ENCODE measurements at regions not wholly inside any gene's neighbourhood (a gene's known extent, or its start where the extent isn't known, plus 50 kb on each side); places are given as distances from the start of the nearest gene placed in this dataset.

- Histone ChIP-seq H3K4me2 (no peak overlapping the region), H3K9me3 (no peaks in the 10 kb centered on the region), H3K27ac (no peak overlapping the region), H3K4me3 (no peak overlapping the region), H3K4me1 (no peaks in the 10 kb centered on the region)
- DNase-seq (ENCODE audit: low read depth in 1 of 2, low spot score in 1 of 2) = no peak
- no peak for FAIRE-seq
- 56% methylated on average over 39 of the region's 39 CpGs for WGBS (ENCODE audit: missing lambda C conversion rate)
- no peak for ATAC-seq
- POLR2A ChIA-PET = no interaction called here
- TF ChIP-seq HEYL (CRISPR knock-in tag; IDR thresholded peaks at IDR 0.05) (no peak), MYC (IDR thresholded peaks at IDR 0.05; ENCODE audit: borderline replicate concordance, low read length) (no peak), USF2 (IDR thresholded peaks at IDR 0.05) (no peak), CHD2 (IDR thresholded peaks at IDR 0.05; ENCODE audit: low read length, partially characterized antibody) (no peak), CEBPB (IDR thresholded peaks at IDR 0.05) (no peak), RARB (CRISPR knock-in tag; IDR thresholded peaks at IDR 0.05) (no peak), MAZ (IDR thresholded peaks at IDR 0.05; ENCODE audit: borderline replicate concordance, low read depth, low read length) (no peak), FOSL2 (IDR thresholded peaks at IDR 0.05) (no peak), FOSL2 (CRISPR knock-in tag; IDR thresholded peaks at IDR 0.05) (no peak), MAFK (IDR thresholded peaks at IDR 0.05; ENCODE audit: partially characterized antibody) (no peak), HDAC2 (IDR thresholded peaks at IDR 0.05) (no peak), PBX3 (IDR thresholded peaks at IDR 0.05) (no peak), FOSB (CRISPR knock-in tag; IDR thresholded peaks at IDR 0.05) (no peak), ZNF302 (CRISPR knock-in tag; IDR thresholded peaks at IDR 0.05) (no peak)
- CTCF ChIA-PET = interaction anchor here (0.7 to 2.3 kb wide), 10 partner anchors 17 to 1755 kb away, joined by 3 to 18 read pairs (median 3); no protein-coding TSS in a partner anchor
Measured at GRCh38 chr20:60138256-60139220, 180.3 kb downstream of the CDH26 start.

GRCh38 chr20:60139663-60140446 is 181.6 kb downstream of the CDH26 start:
- TF ChIP-seq NFE2L2 (conservative IDR thresholded peaks at IDR 0.05; ENCODE audit: low read length) = no peak
- no peak for TF ChIP-seq PBX3 (IDR thresholded peaks at IDR 0.05)
- TF ChIP-seq ESRRA (IDR thresholded peaks at IDR 0.05; ENCODE audit: borderline replicate concordance, low read length) = no peak
- WGBS (ENCODE audit: missing lambda C conversion rate) = 36% methylated on average over 11 of the region's 11 CpGs
- no peak overlapping the region for H3K27ac ChIP-seq
- ATAC-seq (no peak), DNase-seq (ENCODE audit: low read depth in 1 of 2, low spot score in 1 of 2) (no peak), FAIRE-seq (no peak)
- H3K4me1 ChIP-seq = no peaks in the 10 kb centered on the region
- no peaks in the 10 kb centered on the region for H3K9me3 ChIP-seq
- ChIA-PET POLR2A (no interaction called here), CTCF (interaction anchor here (1.7 kb wide), 1 partner anchor 82 kb away, joined by 5 read pairs; no protein-coding TSS in a partner anchor)
- H3K4me2 ChIP-seq = no peak overlapping the region
- H3K4me3 ChIP-seq = no peak overlapping the region

- ChIA-PET CTCF (no interaction called here), POLR2A (no interaction called here)
- Histone ChIP-seq H3K4me2 (no peak overlapping the region), H3K27ac (no peak overlapping the region), H3K4me3 (no peak overlapping the region), H3K4me1 (no peaks in the 10 kb centered on the region), H3K9me3 (no peaks in the 10 kb centered on the region)
- WGBS (ENCODE audit: missing lambda C conversion rate) = 0% methylated on average over 1 of the region's 1 CpG
- TF ChIP-seq KDM5A (IDR thresholded peaks at IDR 0.05) (no peak), GATA3 (IDR thresholded peaks at IDR 0.05; ENCODE audit: borderline replicate concordance) (no peak)
- FAIRE-seq (no peak), ATAC-seq (no peak), DNase-seq (ENCODE audit: low read depth in 1 of 2, low spot score in 1 of 2) (no peak)
Measured at GRCh38 chr20:60142587-60142986, 184.4 kb downstream of the CDH26 start.
